Mucosa of gallbladder (tissue), 1 donor: ENCODE measurements at regions not wholly inside any gene's neighbourhood (a gene's known extent, or its start where the extent isn't known, plus 50 kb on each side); places are given as distances from the start of the nearest gene placed in this dataset.

Experiments
- DNase-seq: peaks from one replicate; pipeline ENCODE4 v3.0.0-alpha.2; 2020; ENCODE audit warnings: low spot score
- donor health status: DM: no; HTN: no; CAD: no.

- DNase-seq, result no peak
These were observed 331.0 kb upstream of the RGMB start for GRCh38 chr5:98442448-98442847.

- DNase-seq, result no peak
These were observed 329.6 kb upstream of the RGMB start for GRCh38 chr5:98443881-98444280.

- no peak for DNase-seq
These were observed 320.2 kb upstream of the RGMB start for GRCh38 chr5:98453296-98453695.

GRCh38 chr5:98454407-98454806, 319.1 kb upstream of the RGMB start:
- no peak for DNase-seq

GRCh38 chr5:98454904-98455303, 318.6 kb upstream of the RGMB start:
- no peak for DNase-seq

- DNase-seq, result no peak
These were observed 317.8 kb upstream of the RGMB start for GRCh38 chr5:98455665-98456064.

- DNase-seq, result no peak
These were observed 315.5 kb upstream of the RGMB start for GRCh38 chr5:98458004-98458403.

- no peak for DNase-seq
These were observed 314.7 kb upstream of the RGMB start for GRCh38 chr5:98458726-98459125.

GRCh38 chr5:98460536-98460935, 312.9 kb upstream of the RGMB start:
- no peak for DNase-seq

GRCh38 chr5:98461485-98461884, 312.0 kb upstream of the RGMB start:
- no peak for DNase-seq

GRCh38 chr5:98463222-98463621, 310.2 kb upstream of the RGMB start:
- DNase-seq, result no peak

- no peak for DNase-seq
These were observed 309.8 kb upstream of the RGMB start for GRCh38 chr5:98463676-98464075.

GRCh38 chr5:98464737-98465330, 308.6 kb upstream of the RGMB start:
- DNase-seq, result no peak

GRCh38 chr5:98468188-98468869, 305.1 kb upstream of the RGMB start:
- DNase-seq, result no peak

- DNase-seq, result no peak
These were observed 302.7 kb upstream of the RGMB start for GRCh38 chr5:98470747-98471146.

GRCh38 chr5:98471458-98471857, 302.0 kb upstream of the RGMB start:
- no peak for DNase-seq

GRCh38 chr5:98474216-98474615, 299.2 kb upstream of the RGMB start:
- DNase-seq, result no peak

GRCh38 chr5:98474782-98475181, 298.7 kb upstream of the RGMB start:
- DNase-seq, result no peak

GRCh38 chr5:98482321-98483300, 290.9 kb upstream of the RGMB start:
- no peak for DNase-seq

GRCh38 chr5:98483301-98483685, 290.2 kb upstream of the RGMB start:
- DNase-seq, result no peak

- no peak for DNase-seq
These were observed 284.4 kb upstream of the RGMB start for GRCh38 chr5:98489021-98489420.

GRCh38 chr5:98490348-98490747, 283.1 kb upstream of the RGMB start:
- no peak for DNase-seq

- no peak for DNase-seq
These were observed 281.2 kb upstream of the RGMB start for GRCh38 chr5:98492258-98492657.
